T47D (cell line): ENCODE measurements at regions not wholly inside any gene's neighbourhood (a gene's known extent, or its start where the extent isn't known, plus 50 kb on each side); places are given as distances from the start of the nearest gene placed in this dataset.

Source experiments
- DNase-seq, 2 experiments: peaks; one replicate each; pipeline versions ENCODE4 v3.0.0 to v3.0.0-alpha.2; 2011 to 2012; ENCODE audit warnings: low read depth in 1 of 2, low spot score in 1 of 2
- JUND ChIP-seq: IDR thresholded peaks from 2 replicates; pipeline ENCODE4 v1.6.1; 2012; ENCODE audit warnings: low read depth
- in situ Hi-C: cut with HindIII; loops from 2 replicates; pipeline ENCODE4 v1.10.0; 2016; ENCODE audit warnings: low sequenced_read_pairs, low pct_unique_long_range_greater_than_20kb

GRCh38 chr15:88748081-88748480 lies 55.2 kb upstream of the ACAN start:
- no peak for TF ChIP-seq JUND
- DNase-seq = no peak
- in situ Hi-C loops = no loop called here

GRCh38 chr15:88748651-88749050 lies 54.6 kb upstream of the ACAN start:
- in situ Hi-C loops = no loop called here
- no peak for TF ChIP-seq JUND

GRCh38 chr15:88749699-88750098 lies 53.5 kb upstream of the ACAN start:
- in situ Hi-C loops = no loop called here
- DNase-seq = no peak
- no peak for TF ChIP-seq JUND

More at GRCh38 chr15:88748651-88749050, 54.6 kb upstream of the ACAN start:
- no peak for DNase-seq

- no peak for TF ChIP-seq JUND
- no peak for DNase-seq
- in situ Hi-C loops = no loop called here
Measured at GRCh38 chr15:88752501-88752900, 50.7 kb upstream of the ACAN start.

- DNase-seq = no peak
- TF ChIP-seq JUND = no peak
- in situ Hi-C loops = no loop called here
Measured at GRCh38 chr15:88752951-88753350, 50.3 kb upstream of the ACAN start.
